K562 (cell line): ENCODE measurements at regions not wholly inside any gene's neighbourhood (a gene's known extent, or its start where the extent isn't known, plus 50 kb on each side); places are given as distances from the start of the nearest gene placed in this dataset.

Source experiments
- MYBL2 ChIP-seq, 2 experiments: fragments of 450-650 bp in 1 of 2; sonication (generic) in 1 of 2; formaldehyde crosslinking in 1 of 2; IDR thresholded peaks; 2 replicates each; pipeline versions ENCODE4 v1.6.1 to v1.8.1; 2017 to 2022; ENCODE audit warnings: borderline replicate concordance in 1 of 2, inconsistent platforms in 1 of 2, low read depth in 1 of 2, mild to moderate bottlenecking in 1 of 2, missing genetic modification reagents in 1 of 2, moderate library complexity in 1 of 2
- TAF1 ChIP-seq: IDR thresholded peaks from 2 replicates; pipeline ENCODE4 v1.6.1; 2011; ENCODE audit warnings: mild to moderate bottlenecking, low read length, moderate library complexity; ENCODE audit not compliant: insufficient read depth, control insufficient read depth, severe bottlenecking; ENCODE audit errors: extremely low read depth

GRCh38 chr12:74981541-74981940 is 228.1 kb downstream of the KCNC2 start:
- TF ChIP-seq TAF1 (no peak), MYBL2 (IDR thresholded peaks at IDR 0.05; ENCODE audit: low read depth) (no peak), MYBL2 (CRISPR knock-in tag; IDR thresholded peaks at IDR 0.05; ENCODE audit: borderline replicate concordance) (no peak)
